GM23248 (cell line): ENCODE measurements at regions not wholly inside any gene's neighbourhood (a gene's known extent, or its start where the extent isn't known, plus 50 kb on each side); places are given as distances from the start of the nearest gene placed in this dataset.

Experiments
- EZH2 ChIP-seq: fragments of 200-600 bp; sonication (generic); IDR thresholded peaks from 2 replicates; pipeline ENCODE4 v1.6.1; 2018; ENCODE audit warnings: antibody characterized with exemption, mild to moderate bottlenecking; ENCODE audit not compliant: insufficient read depth, poor library complexity, severe bottlenecking
- EZH2phosphoT487 ChIP-seq: fragments of 200-600 bp; sonication (generic); IDR thresholded peaks from 2 replicates; pipeline ENCODE4 v1.6.1; 2018; ENCODE audit warnings: antibody characterized with exemption, moderate library complexity, mild to moderate bottlenecking, low read depth; ENCODE audit not compliant: insufficient read depth

- no peak for TF ChIP-seq EZH2
- TF ChIP-seq EZH2phosphoT487, result no peak
Measured at GRCh38 chr5:116629168-116629567, 54.5 kb upstream of the SEMA6A start.
